Stimulated activated CD4-positive, alpha-beta T cell treated with anti-CD3 and anti-CD28 coated beads, Interleukin-2, amount 100 ng/mL, for 24 hours (primary cell): ENCODE measurements at regions not wholly inside any gene's neighbourhood (a gene's known extent, or its start where the extent isn't known, plus 50 kb on each side); places are given as distances from the start of the nearest gene placed in this dataset.

ENCODE experiments used
- DNase-seq, 2 donors: peaks; one replicate each; pipeline ENCODE4 v3.0.0-alpha.2; 2020

GRCh38 chr1:208523007-208523406 is 278.8 kb upstream of the PLXNA2 start:
- DNase-seq: no peak

GRCh38 chr1:208524376-208524775 is 280.2 kb upstream of the PLXNA2 start:
- no peak for DNase-seq

GRCh38 chr1:208524925-208525324 is 280.7 kb upstream of the PLXNA2 start:
- no peak for DNase-seq

- DNase-seq: no peak
Measured at GRCh38 chr1:208525417-208525816, 281.2 kb upstream of the PLXNA2 start.

GRCh38 chr1:208526613-208527125 is 282.5 kb upstream of the PLXNA2 start:
- no peak for DNase-seq

GRCh38 chr1:208527156-208527555 is 283.0 kb upstream of the PLXNA2 start:
- no peak for DNase-seq

- DNase-seq: no peak
Measured at GRCh38 chr1:208528578-208529240, 284.5 kb upstream of the PLXNA2 start.

- no peak for DNase-seq
Measured at GRCh38 chr1:208531003-208531750, 287.0 kb upstream of the PLXNA2 start.

- no peak for DNase-seq
Measured at GRCh38 chr1:208533746-208534598, 289.8 kb upstream of the PLXNA2 start.

- DNase-seq: no peak
Measured at GRCh38 chr1:208534599-208534897, 290.4 kb upstream of the PLXNA2 start.

GRCh38 chr1:208534979-208535378 is 290.8 kb upstream of the PLXNA2 start:
- no peak for DNase-seq

- DNase-seq: no peak
Measured at GRCh38 chr1:208535511-208535910, 291.3 kb upstream of the PLXNA2 start.

GRCh38 chr1:208536212-208536611 is 292.0 kb upstream of the PLXNA2 start:
- no peak for DNase-seq

- no peak for DNase-seq
Measured at GRCh38 chr1:208537198-208537597, 293.0 kb upstream of the PLXNA2 start.

- DNase-seq: no peak
Measured at GRCh38 chr1:208538078-208538477, 293.9 kb upstream of the PLXNA2 start.

- DNase-seq: no peak
Measured at GRCh38 chr1:208538587-208538986, 294.4 kb upstream of the PLXNA2 start.

GRCh38 chr1:208540724-208541123 is 296.5 kb upstream of the PLXNA2 start:
- no peak for DNase-seq

GRCh38 chr1:208541225-208541855 is 297.2 kb upstream of the PLXNA2 start:
- no peak for DNase-seq

GRCh38 chr1:208542309-208542708 is 298.1 kb upstream of the PLXNA2 start:
- no peak for DNase-seq

GRCh38 chr1:208544053-208544452 is 299.9 kb upstream of the PLXNA2 start:
- no peak for DNase-seq

- DNase-seq: no peak
Measured at GRCh38 chr1:208544794-208545193, 300.6 kb upstream of the PLXNA2 start.

- DNase-seq: no peak
Measured at GRCh38 chr1:208551024-208551423, 306.8 kb upstream of the PLXNA2 start.
